ENCODE measurements at regions not wholly inside any gene's neighbourhood (a gene's known extent, or its start where the extent isn't known, plus 50 kb on each side); places are given as distances from the start of the nearest gene placed in this dataset.

DNA sequence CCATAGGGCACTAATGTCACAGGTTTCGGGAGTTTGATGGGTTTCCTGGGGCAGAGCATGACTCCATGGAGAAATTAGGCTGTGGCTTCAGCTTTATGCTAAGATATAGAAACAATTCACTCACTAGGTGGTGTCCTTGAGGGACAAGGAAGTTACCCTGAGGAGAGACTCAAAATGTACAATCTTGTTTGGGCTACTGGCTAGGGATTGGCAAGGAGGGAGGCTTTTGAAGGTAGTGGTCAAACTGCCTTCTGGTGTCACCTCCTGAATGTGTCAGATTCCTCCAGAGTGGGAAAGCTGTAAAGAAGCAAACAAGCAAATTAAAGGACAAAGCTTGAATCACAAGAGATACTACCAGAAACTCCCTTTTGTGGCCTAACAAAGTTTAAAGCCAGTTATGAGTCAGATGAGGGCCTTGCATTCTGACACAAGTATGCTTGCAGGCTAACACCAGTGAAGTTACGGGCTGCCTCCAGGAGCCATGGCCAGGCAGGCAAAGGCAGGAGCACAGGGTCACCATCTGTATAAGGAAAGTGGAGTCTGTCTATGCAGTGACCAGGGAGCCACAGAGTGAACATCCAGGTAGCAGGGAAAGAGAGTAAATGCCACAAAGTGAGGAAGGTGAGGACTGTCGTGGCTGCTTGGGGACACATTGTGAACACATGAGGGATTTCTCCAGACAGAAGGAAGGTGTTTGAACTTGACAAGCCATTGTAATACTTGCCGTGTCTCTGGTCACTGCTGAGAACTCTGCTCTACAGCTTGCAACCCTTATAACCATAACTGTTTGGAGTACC is 107.7 kb upstream of the DTNBP1 start:
- no peak overlapping the region for H3K4me3 ChIP-seq (ENCODE audit: low read depth, low read length)
- TF ChIP-seq, protein P1, sequence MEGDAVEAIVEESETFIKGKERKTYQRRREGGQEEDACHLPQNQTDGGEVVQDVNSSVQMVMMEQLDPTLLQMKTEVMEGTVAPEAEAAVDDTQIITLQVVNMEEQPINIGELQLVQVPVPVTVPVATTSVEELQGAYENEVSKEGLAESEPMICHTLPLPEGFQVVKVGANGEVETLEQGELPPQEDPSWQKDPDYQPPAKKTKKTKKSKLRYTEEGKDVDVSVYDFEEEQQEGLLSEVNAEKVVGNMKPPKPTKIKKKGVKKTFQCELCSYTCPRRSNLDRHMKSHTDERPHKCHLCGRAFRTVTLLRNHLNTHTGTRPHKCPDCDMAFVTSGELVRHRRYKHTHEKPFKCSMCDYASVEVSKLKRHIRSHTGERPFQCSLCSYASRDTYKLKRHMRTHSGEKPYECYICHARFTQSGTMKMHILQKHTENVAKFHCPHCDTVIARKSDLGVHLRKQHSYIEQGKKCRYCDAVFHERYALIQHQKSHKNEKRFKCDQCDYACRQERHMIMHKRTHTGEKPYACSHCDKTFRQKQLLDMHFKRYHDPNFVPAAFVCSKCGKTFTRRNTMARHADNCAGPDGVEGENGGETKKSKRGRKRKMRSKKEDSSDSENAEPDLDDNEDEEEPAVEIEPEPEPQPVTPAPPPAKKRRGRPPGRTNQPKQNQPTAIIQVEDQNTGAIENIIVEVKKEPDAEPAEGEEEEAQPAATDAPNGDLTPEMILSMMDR (IDR thresholded peaks at IDR 0.05; ENCODE audit: borderline replicate concordance, insufficient read depth, low read depth, low read length) = peak; percentile 14; the same call in 1 of the 2 replicates

DNA sequence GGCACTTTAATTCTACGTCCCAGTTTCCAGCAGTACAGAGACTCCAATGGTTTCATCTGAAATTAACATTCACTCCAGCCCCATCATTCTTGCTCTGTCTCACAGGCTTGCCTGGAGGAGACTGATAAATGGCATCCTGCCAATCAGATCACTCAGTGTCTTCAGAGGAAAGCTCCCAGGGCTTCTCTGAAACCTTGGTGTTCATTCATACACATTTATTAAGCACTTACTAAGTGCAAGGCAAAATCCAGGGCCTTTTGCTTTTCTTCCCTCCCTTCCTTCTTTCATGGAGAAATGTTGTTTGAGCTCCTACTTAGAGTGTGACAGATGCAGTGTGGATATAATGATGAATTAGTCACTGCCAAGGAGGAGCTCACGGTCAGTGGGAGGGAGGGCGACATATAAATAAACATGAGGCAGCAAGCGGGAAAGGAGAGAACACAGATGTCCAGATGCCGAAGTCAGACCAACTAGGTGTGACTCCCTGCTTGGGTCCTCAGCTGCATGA is 106.7 kb upstream of the DTNBP1 start:
- TF ChIP-seq, protein P1 (IDR thresholded peaks at IDR 0.05; ENCODE audit: borderline replicate concordance, insufficient read depth, low read depth, low read length) = no peak
- no peak overlapping the region for H3K4me3 ChIP-seq (ENCODE audit: low read depth, low read length)

DNA sequence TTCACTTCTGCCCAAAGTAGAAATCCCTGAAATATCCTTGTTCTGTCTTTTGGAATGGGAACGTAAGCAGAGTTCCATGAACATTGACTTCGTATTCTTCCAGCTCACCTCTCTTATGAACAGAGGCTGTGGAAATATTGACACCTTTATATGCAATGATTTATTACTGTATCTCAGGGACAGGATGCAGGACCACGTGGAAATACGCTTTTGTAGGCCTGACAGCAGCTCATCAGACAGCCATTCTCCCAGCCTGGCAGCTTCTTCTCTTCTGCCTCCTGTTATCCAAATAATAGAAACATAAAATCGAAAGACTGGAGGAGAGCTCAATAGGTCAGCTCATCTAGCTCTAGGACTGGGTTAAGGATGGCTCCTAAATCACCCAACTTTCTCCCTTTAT is 106.2 kb upstream of the DTNBP1 start:
- TF ChIP-seq, protein P1 (IDR thresholded peaks at IDR 0.05; ENCODE audit: borderline replicate concordance, insufficient read depth, low read depth, low read length) = no peak
- H3K4me3 ChIP-seq (ENCODE audit: low read depth, low read length) = no peak overlapping the region

DNA sequence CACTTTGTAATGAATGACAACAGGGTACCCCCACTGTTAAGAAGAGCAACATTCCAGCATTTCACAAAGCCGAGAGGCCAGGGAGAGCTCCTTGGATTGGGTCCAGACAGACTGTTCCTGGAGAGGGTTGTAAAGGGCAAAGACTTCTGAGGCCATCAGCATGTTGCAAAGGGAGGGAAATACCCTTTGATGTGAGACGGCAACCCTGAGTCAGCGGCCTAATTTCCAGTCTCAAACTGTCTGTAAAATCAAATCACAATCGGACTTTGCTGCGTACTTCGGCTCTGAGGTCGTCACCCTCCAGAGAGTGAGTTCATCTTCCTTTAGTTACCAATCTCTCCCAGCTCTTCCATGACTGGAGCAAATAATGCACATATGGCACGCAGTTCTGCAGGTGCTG is 101.0 kb upstream of the DTNBP1 start:
- TF ChIP-seq, protein P1 (IDR thresholded peaks at IDR 0.05; ENCODE audit: borderline replicate concordance, insufficient read depth, low read depth, low read length) = no peak
- H3K4me3 ChIP-seq (ENCODE audit: low read depth, low read length) = no peak overlapping the region

DNA sequence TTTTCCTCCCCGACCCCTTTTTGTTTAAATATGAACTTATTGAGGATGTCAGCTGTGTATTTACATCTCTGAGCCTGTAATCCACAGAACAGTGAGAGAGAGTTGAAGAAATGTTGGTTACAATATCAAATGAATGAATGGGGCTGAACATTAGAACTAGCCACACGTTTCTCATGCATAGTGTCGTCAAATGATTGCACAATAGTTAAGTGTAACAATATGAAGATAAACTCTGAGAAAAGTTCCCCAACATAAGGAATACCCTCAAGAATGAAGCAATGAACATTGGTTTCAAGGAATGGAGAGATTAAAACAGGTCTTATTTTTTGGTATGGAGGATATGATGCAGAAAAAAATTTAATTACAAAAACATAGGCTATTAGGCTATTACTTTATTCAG is 100.5 kb upstream of the DTNBP1 start:
- no peak overlapping the region for H3K4me3 ChIP-seq (ENCODE audit: low read depth, low read length)
- TF ChIP-seq, protein P1 (IDR thresholded peaks at IDR 0.05; ENCODE audit: borderline replicate concordance, insufficient read depth, low read depth, low read length) = no peak

DNA sequence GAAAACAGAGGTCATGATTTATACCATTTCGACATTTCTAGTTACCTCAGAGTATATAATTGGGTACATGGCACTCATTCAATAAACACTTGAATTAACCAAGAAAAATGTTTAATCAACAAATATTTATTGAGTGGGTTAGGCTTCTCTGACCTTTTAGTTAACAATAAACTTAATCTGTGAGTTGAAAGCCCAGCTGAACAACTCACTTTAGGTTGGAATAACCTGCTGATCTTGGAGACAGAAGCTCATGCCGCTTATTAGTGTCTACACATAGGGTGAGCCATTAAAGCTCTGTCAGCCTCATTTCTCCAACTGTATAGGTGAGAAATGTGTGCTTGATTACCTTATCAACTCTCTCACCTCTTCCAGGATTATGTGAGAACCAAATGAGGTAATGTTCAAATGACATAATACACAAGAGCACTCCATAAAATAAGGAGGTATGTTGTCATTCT is 98.2 kb upstream of the DTNBP1 start:
- no peak overlapping the region for H3K4me3 ChIP-seq (ENCODE audit: low read depth, low read length)
- TF ChIP-seq, protein P1 (IDR thresholded peaks at IDR 0.05; ENCODE audit: borderline replicate concordance, insufficient read depth, low read depth, low read length) = no peak

Data from GM12875 (cell line).